ENCODE measurements at regions not wholly inside any gene's neighbourhood (a gene's known extent, or its start where the extent isn't known, plus 50 kb on each side); places are given as distances from the start of the nearest gene placed in this dataset.
"Not testable (repeated sequence)": the region's sequence is repeated elsewhere in the genome, so short reads cannot be mapped to it uniquely, and the experiment has no call there.

DNA sequence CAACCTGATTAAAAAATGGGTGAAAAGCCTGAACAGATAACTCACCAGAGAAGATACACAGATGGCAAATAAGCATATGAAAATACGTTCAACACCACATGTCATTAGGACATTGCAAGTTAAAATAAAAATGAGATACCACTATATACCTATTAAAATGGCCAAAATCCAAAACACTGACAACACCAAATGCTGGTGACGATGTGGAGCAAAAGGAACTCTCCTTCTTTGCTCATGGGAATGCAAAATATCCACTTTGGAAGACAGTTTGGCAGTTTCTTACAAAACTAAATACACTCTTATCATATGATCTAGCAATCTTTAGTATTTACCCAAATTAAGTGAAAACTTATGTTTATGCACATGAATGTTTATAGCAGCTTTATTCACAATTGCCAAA is 100.5 kb upstream of the ARID1B start:
- no peaks in the 10 kb centered on the region for H3K4me1 ChIP-seq (ENCODE audit: insufficient read depth, poor library complexity, severe bottlenecking)
- H3K36me3 ChIP-seq (ENCODE audit: low read depth): no peaks in the 10 kb centered on the region
- H3K4me3 ChIP-seq (ENCODE audit: severe bottlenecking): no peak overlapping the region
- DNase-seq (ENCODE audit: low spot score): no peak
- H3K27me3 ChIP-seq (ENCODE audit: insufficient read depth, poor library complexity, severe bottlenecking): no peaks in the 10 kb centered on the region
- H3K9me3 ChIP-seq (ENCODE audit: severe bottlenecking): no peaks in the 10 kb centered on the region
- H3K27ac ChIP-seq (ENCODE audit: poor library complexity, severe bottlenecking): no peak overlapping the region
- ATAC-seq (ENCODE audit: low read depth): no peak
- TF ChIP-seq, protein P1, sequence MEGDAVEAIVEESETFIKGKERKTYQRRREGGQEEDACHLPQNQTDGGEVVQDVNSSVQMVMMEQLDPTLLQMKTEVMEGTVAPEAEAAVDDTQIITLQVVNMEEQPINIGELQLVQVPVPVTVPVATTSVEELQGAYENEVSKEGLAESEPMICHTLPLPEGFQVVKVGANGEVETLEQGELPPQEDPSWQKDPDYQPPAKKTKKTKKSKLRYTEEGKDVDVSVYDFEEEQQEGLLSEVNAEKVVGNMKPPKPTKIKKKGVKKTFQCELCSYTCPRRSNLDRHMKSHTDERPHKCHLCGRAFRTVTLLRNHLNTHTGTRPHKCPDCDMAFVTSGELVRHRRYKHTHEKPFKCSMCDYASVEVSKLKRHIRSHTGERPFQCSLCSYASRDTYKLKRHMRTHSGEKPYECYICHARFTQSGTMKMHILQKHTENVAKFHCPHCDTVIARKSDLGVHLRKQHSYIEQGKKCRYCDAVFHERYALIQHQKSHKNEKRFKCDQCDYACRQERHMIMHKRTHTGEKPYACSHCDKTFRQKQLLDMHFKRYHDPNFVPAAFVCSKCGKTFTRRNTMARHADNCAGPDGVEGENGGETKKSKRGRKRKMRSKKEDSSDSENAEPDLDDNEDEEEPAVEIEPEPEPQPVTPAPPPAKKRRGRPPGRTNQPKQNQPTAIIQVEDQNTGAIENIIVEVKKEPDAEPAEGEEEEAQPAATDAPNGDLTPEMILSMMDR (IDR thresholded peaks at IDR 0.05; ENCODE audit: poor library complexity, severe bottlenecking): no peak

DNA sequence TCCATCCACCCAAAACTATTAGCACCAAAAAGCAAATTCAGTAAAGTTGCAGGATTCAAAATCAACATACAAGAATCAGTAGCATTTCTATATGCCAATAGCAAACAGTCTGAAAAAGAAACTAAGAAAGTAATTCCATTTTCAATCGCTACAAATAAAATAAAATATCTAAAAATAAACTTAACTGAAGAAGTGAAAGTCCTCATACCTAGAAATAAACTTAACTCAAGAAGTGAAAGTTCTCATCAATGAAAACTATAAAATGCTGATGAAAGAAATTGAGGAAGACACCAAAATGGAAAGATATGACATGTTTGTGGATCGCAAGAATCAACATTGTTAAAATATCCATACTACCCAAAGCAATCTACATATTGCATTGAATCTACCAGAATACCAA is 103.0 kb upstream of the ARID1B start:
- no peak for DNase-seq (ENCODE audit: low spot score)
- Histone ChIP-seq H3K27me3 (ENCODE audit: insufficient read depth, poor library complexity, severe bottlenecking) (no peaks in the 10 kb centered on the region), H3K36me3 (ENCODE audit: low read depth) (no peaks in the 10 kb centered on the region), H3K9me3 (ENCODE audit: severe bottlenecking) (no peaks in the 10 kb centered on the region), H3K4me3 (ENCODE audit: severe bottlenecking) (no peak overlapping the region), H3K27ac (ENCODE audit: poor library complexity, severe bottlenecking) (no peak overlapping the region), H3K4me1 (ENCODE audit: insufficient read depth, poor library complexity, severe bottlenecking) (no peaks in the 10 kb centered on the region)
- no peak for ATAC-seq (ENCODE audit: low read depth)
- TF ChIP-seq, protein P1 (IDR thresholded peaks at IDR 0.05; ENCODE audit: poor library complexity, severe bottlenecking): no peak

DNA sequence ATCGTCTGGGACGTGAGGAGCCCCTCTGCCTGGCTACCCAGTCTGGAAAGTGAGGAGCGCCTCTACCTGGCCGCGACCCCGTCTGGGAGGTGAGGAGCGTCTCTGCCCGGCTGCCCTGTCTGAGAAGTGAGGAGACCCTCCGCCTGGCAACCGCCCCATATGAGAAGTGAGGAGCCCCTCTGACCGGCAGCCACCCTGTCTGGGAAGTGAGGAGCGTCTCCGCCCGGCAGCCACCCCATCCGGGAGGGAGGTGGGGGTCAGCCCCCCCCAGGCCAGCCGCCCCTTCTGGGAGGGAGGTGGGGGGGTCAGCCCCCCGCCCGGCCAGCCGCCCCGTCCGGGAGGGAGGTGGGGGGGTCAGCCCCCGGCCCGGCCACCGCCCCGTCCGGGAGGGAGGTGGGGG is 107.1 kb upstream of the ARID1B start:
- H3K4me1 ChIP-seq (ENCODE audit: insufficient read depth, poor library complexity, severe bottlenecking); DNase-seq (ENCODE audit: low spot score); H3K9me3 ChIP-seq (ENCODE audit: severe bottlenecking); H3K27ac ChIP-seq (ENCODE audit: poor library complexity, severe bottlenecking); H3K4me3 ChIP-seq (ENCODE audit: severe bottlenecking); H3K36me3 ChIP-seq (ENCODE audit: low read depth); H3K27me3 ChIP-seq (ENCODE audit: insufficient read depth, poor library complexity, severe bottlenecking); ATAC-seq (ENCODE audit: low read depth): not testable (repeated sequence)

DNA sequence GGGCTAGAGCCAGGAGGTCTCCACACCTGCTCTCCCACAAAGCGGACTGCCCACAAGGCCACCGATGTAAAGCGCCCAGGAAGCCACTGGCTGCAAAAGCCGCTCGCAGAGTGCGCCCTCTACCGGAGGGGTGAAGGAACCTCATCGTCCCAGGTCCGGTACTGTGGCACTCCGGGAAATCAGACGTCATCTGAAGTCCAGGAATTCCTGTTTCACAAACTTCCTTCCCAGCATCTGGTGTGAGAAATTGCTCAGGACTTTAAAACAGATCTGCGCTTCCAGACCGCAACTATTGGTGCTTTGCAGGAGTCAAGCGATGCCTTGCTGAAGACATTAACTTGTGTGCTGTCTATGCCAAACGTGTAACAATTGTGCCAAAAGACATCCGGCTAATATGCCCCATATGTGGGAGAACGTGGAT is 115.1 kb upstream of the ARID1B start:
- Histone ChIP-seq H3K4me3 (ENCODE audit: severe bottlenecking) (no peak overlapping the region), H3K36me3 (ENCODE audit: low read depth) (no peaks in the 10 kb centered on the region), H3K27me3 (ENCODE audit: insufficient read depth, poor library complexity, severe bottlenecking) (no peaks in the 10 kb centered on the region), H3K9me3 (ENCODE audit: severe bottlenecking) (no peaks in the 10 kb centered on the region), H3K4me1 (ENCODE audit: insufficient read depth, poor library complexity, severe bottlenecking) (no peaks in the 10 kb centered on the region), H3K27ac (ENCODE audit: poor library complexity, severe bottlenecking) (no peak overlapping the region)
- TF ChIP-seq, protein P1 (IDR thresholded peaks at IDR 0.05; ENCODE audit: poor library complexity, severe bottlenecking): no peak
- ATAC-seq (ENCODE audit: low read depth) (no peak), DNase-seq (ENCODE audit: low spot score) (no peak)

DNA sequence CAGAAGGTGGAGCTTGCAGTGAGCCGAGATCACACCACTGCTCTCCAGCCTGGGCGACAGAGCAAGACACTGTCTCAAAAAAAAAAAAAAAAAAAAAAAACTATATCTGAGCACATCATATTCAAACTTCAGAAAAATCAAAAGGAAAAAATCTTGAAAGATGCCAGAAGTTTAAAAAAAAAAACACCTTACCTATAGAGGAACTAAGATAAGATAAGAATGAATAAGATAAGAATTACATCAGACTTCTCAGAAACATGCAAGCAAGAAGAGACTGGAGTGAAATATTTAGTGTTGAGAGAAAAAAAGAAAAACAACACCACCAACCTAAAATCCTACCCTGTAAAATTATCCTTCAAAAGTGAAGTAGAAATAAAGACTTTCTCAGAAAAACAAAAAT is 116.8 kb upstream of the ARID1B start:
- Histone ChIP-seq H3K9me3 (ENCODE audit: severe bottlenecking) (no peaks in the 10 kb centered on the region), H3K4me3 (ENCODE audit: severe bottlenecking) (no peak overlapping the region), H3K27me3 (ENCODE audit: insufficient read depth, poor library complexity, severe bottlenecking) (no peaks in the 10 kb centered on the region), H3K4me1 (ENCODE audit: insufficient read depth, poor library complexity, severe bottlenecking) (no peaks in the 10 kb centered on the region), H3K27ac (ENCODE audit: poor library complexity, severe bottlenecking) (no peak overlapping the region), H3K36me3 (ENCODE audit: low read depth) (no peaks in the 10 kb centered on the region)
- ATAC-seq (ENCODE audit: low read depth): no peak
- no peak for DNase-seq (ENCODE audit: low spot score)
- TF ChIP-seq, protein P1 (IDR thresholded peaks at IDR 0.05; ENCODE audit: poor library complexity, severe bottlenecking): no peak

All from RWPE2 (cell line).